Stomach (tissue), 8 donors: ENCODE measurements at regions not wholly inside any gene's neighbourhood (a gene's known extent, or its start where the extent isn't known, plus 50 kb on each side); places are given as distances from the start of the nearest gene placed in this dataset.

Source experiments
- DNase-seq, 2 donors: peaks; one replicate each; pipeline versions ENCODE4 v3.0.0 to v3.0.0-alpha.2; 2013 to 2019
- H3K27ac ChIP-seq, 5 donors: fragments of 200-600 bp in 4 of 5; sonication (generic) in 4 of 5; one replicate each; pipeline ENCODE4 v1.5.1; 2013 to 2019; ENCODE audit warnings: mild to moderate bottlenecking in 1 of 5, moderate library complexity in 1 of 5
- H3K27me3 ChIP-seq, 3 donors: fragments of 200-600 bp; sonication (generic); one replicate each; pipeline ENCODE4 v1.5.1; 2017 to 2019; ENCODE audit warnings: mixed run types in 1 of 3
- H3K36me3 ChIP-seq, 4 donors: fragments of 200-600 bp; sonication (generic); 1 replicate in 3 of 4; 2 replicates in 1 of 4; pipeline ENCODE4 v1.5.1; 2016 to 2019
- H3K4me1 ChIP-seq, 4 donors: fragments of 200-600 bp; sonication (generic); one replicate each; pipeline ENCODE4 v1.5.1; 2016 to 2019
- H3K4me3 ChIP-seq, 4 donors: fragments of 200-600 bp; sonication (generic) in 3 of 4; one replicate each; pipeline ENCODE4 v1.5.1; 2016 to 2019; ENCODE audit warnings: mild to moderate bottlenecking in 1 of 4
- H3K9me3 ChIP-seq, 4 donors: fragments of 200-600 bp; sonication (generic); one replicate each; pipeline ENCODE4 v1.5.1; 2016 to 2019
- CTCF ChIP-seq, 7 experiments: fragments of 450-650 bp in 4 of 7; fragments of 200-600 bp in 3 of 7; sonication (generic) in 3 of 7; IDR thresholded peaks; one replicate each; pipeline ENCODE4 v1.5.1; 2016 to 2019; ENCODE audit warnings: antibody characterized with exemption in 7 of 7, control low read depth in 2 of 7, mild to moderate bottlenecking in 1 of 7
- EP300 ChIP-seq: sonication (generic); formaldehyde crosslinking; IDR thresholded peaks from one replicate; pipeline ENCODE4 v1.6.1; 2017; ENCODE audit warnings: antibody characterized with exemption
- POLR2A ChIP-seq, 4 donors: fragments of 450-650 bp; IDR thresholded peaks; one replicate each; pipeline ENCODE4 v1.6.1; 2016; ENCODE audit warnings: antibody characterized with exemption in 4 of 4, control low read depth in 2 of 4, mild to moderate bottlenecking in 1 of 4, moderate library complexity in 1 of 4
- POLR2AphosphoS5 ChIP-seq, 3 donors: sonication (generic); formaldehyde crosslinking; IDR thresholded peaks; one replicate each; pipeline ENCODE4 v1.6.1; 2016; ENCODE audit warnings: antibody characterized with exemption in 3 of 3
- whole genome bisulfite sequencing, 5 donors: extraction: QIAGEN DNeasy Blood & Tissue Kit in 3 of 5; methylation state at CpG; one replicate each; pipeline versions ENCODE4 v1.1.5 to v1.1.7; 2013 to 2018; 5-methylcytosine and 5-hydroxymethylcytosine counted together
- intact Hi-C: fragments of 100-400 bp; cut with DNase I; formaldehyde crosslinking; loops from one replicate; pipeline ENCODE4 v1.15.1; 2023; ENCODE audit warnings: low total_unique reads
- donor health status: healthy with polysubstance abuse.
- donor health status: Bipolar disorder and iron deficiency.
- donor health status: healthy.

DNA sequence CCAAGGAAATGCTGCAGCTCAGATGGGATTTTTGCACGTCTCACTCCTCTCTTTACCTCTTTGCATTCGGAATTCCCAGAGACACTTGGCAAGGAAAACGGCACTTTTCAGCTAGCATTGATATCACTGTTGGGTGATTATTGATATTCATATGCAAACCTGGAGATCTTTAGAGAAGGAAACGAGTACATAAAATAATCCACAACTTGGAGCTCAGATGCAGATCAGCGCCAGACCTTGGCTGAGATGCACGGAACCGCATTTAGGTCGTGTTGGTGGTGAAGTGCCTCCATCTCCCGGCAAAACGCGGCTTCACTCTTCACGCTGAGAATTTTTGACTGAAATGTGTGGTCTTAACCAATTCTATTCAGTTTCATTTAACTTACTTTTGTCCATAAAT, 77.2 kb upstream of the ARHGEF7 start:
- Histone ChIP-seq H3K4me3 (no peak overlapping the region), H3K9me3 (no peaks in the 10 kb centered on the region), H3K4me1 (no peaks in the 10 kb centered on the region), H3K27me3 (peaks cover 0 to 22% (median 0%) of the 10 kb centered on the region in 3 donors), H3K27ac (no peak overlapping the region), H3K36me3 (no peaks in the 10 kb centered on the region)
- no peak for TF ChIP-seq POLR2A (IDR thresholded peaks at IDR 0.05)
- TF ChIP-seq EP300: no peak
- no peak for TF ChIP-seq POLR2AphosphoS5 (IDR thresholded peaks at IDR 0.05)
- no peak for TF ChIP-seq CTCF (IDR thresholded peaks at IDR 0.05)
- intact Hi-C loops: no loop called here
- no peak for DNase-seq
- 48 to 72% (median 63%) methylated on average over 12 of the region's 12 CpGs for WGBS, 5 donors

DNA sequence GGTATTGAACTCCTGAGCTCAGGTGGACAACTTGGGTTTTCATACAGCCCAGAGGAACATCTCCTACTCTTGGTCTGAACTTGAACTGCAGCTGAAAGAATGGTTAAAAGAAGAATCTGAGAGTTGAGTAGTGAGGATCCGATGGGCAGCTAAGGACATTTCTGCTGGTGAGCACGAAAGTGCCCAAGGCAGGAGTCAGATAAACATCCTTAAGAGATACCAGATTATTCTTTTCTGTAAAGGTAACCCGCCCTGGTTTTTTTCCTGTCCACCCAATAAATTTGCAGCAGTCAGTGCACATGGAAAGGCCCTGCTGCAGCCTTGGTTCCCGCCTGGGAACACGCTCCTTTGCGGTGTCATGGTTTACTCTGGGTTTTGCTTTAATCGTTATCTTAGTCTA, 78.4 kb upstream of the ARHGEF7 start:
- Histone ChIP-seq H3K27ac (no peak overlapping the region), H3K27me3 (peaks cover 0 to 34% (median 0%) of the 10 kb centered on the region in 3 donors), H3K4me3 (no peak overlapping the region), H3K9me3 (no peaks in the 10 kb centered on the region), H3K4me1 (no peaks in the 10 kb centered on the region), H3K36me3 (no peaks in the 10 kb centered on the region)
- intact Hi-C loops: no loop called here
- DNase-seq: no peak
- WGBS, 5 donors: 84 to 90% (median 89%) methylated on average over 7 of the region's 7 CpGs
- no peak for TF ChIP-seq POLR2A (IDR thresholded peaks at IDR 0.05)
- no peak for TF ChIP-seq EP300
- no peak for TF ChIP-seq CTCF (IDR thresholded peaks at IDR 0.05)
- no peak for TF ChIP-seq POLR2AphosphoS5 (IDR thresholded peaks at IDR 0.05)

GRCh38 chr13:111035861-111036260, 79.2 kb upstream of the ARHGEF7 start:
- no peaks in the 10 kb centered on the region for H3K36me3 ChIP-seq
- H3K9me3 ChIP-seq: no peaks in the 10 kb centered on the region
- H3K4me1 ChIP-seq: no peaks in the 10 kb centered on the region
- H3K27me3 ChIP-seq: peaks cover 0 to 37% (median 0%) of the 10 kb centered on the region in 3 donors
- no peak overlapping the region for H3K4me3 ChIP-seq
- WGBS, 5 donors: 50 to 70% (median 55%) methylated on average over 10 of the region's 10 CpGs
- no peak overlapping the region for H3K27ac ChIP-seq
- TF ChIP-seq POLR2AphosphoS5 (IDR thresholded peaks at IDR 0.05): no peak
- no peak for TF ChIP-seq POLR2A (IDR thresholded peaks at IDR 0.05)
- TF ChIP-seq EP300: no peak
- no peak for TF ChIP-seq CTCF (IDR thresholded peaks at IDR 0.05)
- intact Hi-C loops: no loop called here
- DNase-seq: no peak

- intact Hi-C loops: no loop called here
- 66 to 81% (median 73%) methylated on average over 2 of the region's 2 CpGs for WGBS, 5 donors
Observed at GRCh38 chr13:111034811-111035210, 80.3 kb upstream of the ARHGEF7 start.

More at GRCh38 chr13:111034811-111035210, 80.3 kb upstream of the ARHGEF7 start:
- TF ChIP-seq EP300 (no peak), CTCF (IDR thresholded peaks at IDR 0.05) (no peak), POLR2A (IDR thresholded peaks at IDR 0.05) (no peak)
- H3K36me3 ChIP-seq: no peaks in the 10 kb centered on the region
- DNase-seq: no peak
- no peaks in the 10 kb centered on the region for H3K9me3 ChIP-seq
- H3K27ac ChIP-seq: no peak overlapping the region
- H3K27me3 ChIP-seq: peaks cover 0 to 42% (median 0%) of the 10 kb centered on the region in 3 donors
- H3K4me3 ChIP-seq: no peak overlapping the region
- no peaks in the 10 kb centered on the region for H3K4me1 ChIP-seq
